Suppressor macrophage (primary cell): ENCODE measurements at regions not wholly inside any gene's neighbourhood (a gene's known extent, or its start where the extent isn't known, plus 50 kb on each side); places are given as distances from the start of the nearest gene placed in this dataset.
A peak's percentile ranks its signal among the peaks of the same experiment; 100 is the strongest.

Source experiments
- DNase-seq, 4 experiments: peaks; one replicate each; pipeline ENCODE4 v3.0.0-alpha.2; 2020 to 2022

- DNase-seq: no peak
These were observed 473.5 kb downstream of the PTPRC start for GRCh38 chr1:199112365-199112764.

GRCh38 chr1:199113265-199113869 is 474.5 kb downstream of the PTPRC start:
- DNase-seq: peak; percentile 74 to 83 (median 80)

GRCh38 chr1:199116488-199116887 is 477.6 kb downstream of the PTPRC start:
- DNase-seq: no peak

- no peak for DNase-seq
These were observed 482.2 kb downstream of the PTPRC start for GRCh38 chr1:199121047-199121446.

- no peak for DNase-seq
These were observed 483.2 kb downstream of the PTPRC start for GRCh38 chr1:199122085-199122484.

GRCh38 chr1:199122532-199123311 is 483.9 kb downstream of the PTPRC start:
- no peak for DNase-seq

GRCh38 chr1:199123615-199124014 is 484.8 kb downstream of the PTPRC start:
- DNase-seq: peak in 2 of 4 experiments; percentile 6 to 11

GRCh38 chr1:199124351-199124750 is 485.5 kb downstream of the PTPRC start:
- no peak for DNase-seq

- DNase-seq: no peak
These were observed 490.4 kb downstream of the PTPRC start for GRCh38 chr1:199129247-199129646.

GRCh38 chr1:199132006-199132405 is 493.2 kb downstream of the PTPRC start:
- peak in 3 of 4 experiments; percentile 7 to 17 (median 12) for DNase-seq

GRCh38 chr1:199135901-199136300 is 497.1 kb downstream of the PTPRC start:
- DNase-seq: no peak

GRCh38 chr1:199138061-199138460 is 499.2 kb downstream of the PTPRC start:
- no peak for DNase-seq

GRCh38 chr1:199149591-199149990 is 510.8 kb downstream of the PTPRC start:
- DNase-seq: no peak

GRCh38 chr1:199150756-199151155 is 511.9 kb downstream of the PTPRC start:
- no peak for DNase-seq

GRCh38 chr1:199151634-199152425 is 513.0 kb downstream of the PTPRC start:
- no peak for DNase-seq

- DNase-seq: no peak
These were observed 513.8 kb downstream of the PTPRC start for GRCh38 chr1:199152676-199153075.

- no peak for DNase-seq
These were observed 516.6 kb downstream of the PTPRC start for GRCh38 chr1:199155166-199156019.

GRCh38 chr1:199157494-199157893 is 518.7 kb downstream of the PTPRC start:
- DNase-seq: no peak

GRCh38 chr1:199160521-199161318 is 521.9 kb downstream of the PTPRC start:
- no peak for DNase-seq

- DNase-seq: no peak
These were observed 522.5 kb downstream of the PTPRC start for GRCh38 chr1:199161319-199161680.

- DNase-seq: no peak
These were observed 523.0 kb downstream of the PTPRC start for GRCh38 chr1:199161766-199162303.
